T-helper 2 cell treated with Interferon-gamma antibody and Interleukin-4, amounts not matched to agents 5 μg/mL and 100 μg/mL, for 36 hours (primary cell): ENCODE measurements at regions not wholly inside any gene's neighbourhood (a gene's known extent, or its start where the extent isn't known, plus 50 kb on each side); places are given as distances from the start of the nearest gene placed in this dataset.
"Not testable (repeated sequence)": the region's sequence is repeated elsewhere in the genome, so short reads cannot be mapped to it uniquely, and the experiment has no call there.

Source experiments
- DNase-seq: peaks from one replicate; pipeline ENCODE4 v3.0.0; 2021; ENCODE audit warnings: low spot score
- H3K27ac Mint-ChIP-seq: one replicate; pipeline ENCODE4 v1.8.0; 2021; ENCODE audit warnings: mild to moderate bottlenecking, mixed read lengths
- H3K27me3 Mint-ChIP-seq: one replicate; pipeline ENCODE4 v1.8.0; 2021; ENCODE audit warnings: low read depth, mixed read lengths
- H3K36me3 Mint-ChIP-seq: one replicate; pipeline ENCODE4 v1.8.0; 2021; ENCODE audit warnings: low read depth, mixed read lengths
- H3K4me1 Mint-ChIP-seq: one replicate; pipeline ENCODE4 v1.8.0; 2021; ENCODE audit warnings: low read depth, mixed read lengths
- H3K4me3 Mint-ChIP-seq: one replicate; pipeline ENCODE4 v1.8.0; 2022; ENCODE audit warnings: mild to moderate bottlenecking, moderate library complexity, mixed read lengths
- H3K9me3 Mint-ChIP-seq: one replicate; pipeline ENCODE4 v1.8.0; 2021; ENCODE audit warnings: mixed read lengths

DNA sequence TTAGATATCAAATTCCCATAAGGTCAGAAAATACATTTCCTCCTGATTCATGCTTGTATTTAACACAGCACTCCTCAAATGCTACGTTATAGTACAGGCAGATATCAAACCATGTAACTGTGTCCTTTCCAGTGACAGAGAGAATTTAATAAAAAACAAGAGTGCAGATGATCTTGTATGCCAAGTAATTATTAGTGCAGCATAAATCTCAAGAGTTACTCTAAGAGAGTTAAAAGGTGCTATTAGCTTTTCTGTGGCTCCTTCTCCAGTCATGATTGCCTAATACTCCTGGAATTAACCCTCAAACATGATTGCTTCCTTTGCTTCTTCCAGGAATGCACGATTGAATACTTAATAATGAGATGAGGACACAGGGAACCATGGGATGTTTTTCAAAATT is 413.0 kb upstream of the DPH6 start:
- Mint-ChIP-seq H3K27ac (no peak overlapping the region), H3K4me3 (no peak overlapping the region), H3K9me3 (no peaks in the 10 kb centered on the region), H3K36me3 (no peaks in the 10 kb centered on the region), H3K27me3 (no peaks in the 10 kb centered on the region), H3K4me1 (no peaks in the 10 kb centered on the region)
- no peak for DNase-seq

GRCh38 chr15:35963326-35963725 is 417.4 kb upstream of the DPH6 start:
- no peak overlapping the region for H3K27ac Mint-ChIP-seq
- H3K4me1 Mint-ChIP-seq = no peaks in the 10 kb centered on the region
- DNase-seq = no peak
- no peaks in the 10 kb centered on the region for H3K36me3 Mint-ChIP-seq
- H3K9me3 Mint-ChIP-seq = no peaks in the 10 kb centered on the region
- no peak overlapping the region for H3K4me3 Mint-ChIP-seq
- no peaks in the 10 kb centered on the region for H3K27me3 Mint-ChIP-seq

- no peaks in the 10 kb centered on the region for H3K9me3 Mint-ChIP-seq
Observed at GRCh38 chr15:35966781-35967180, 420.8 kb upstream of the DPH6 start.

GRCh38 chr15:35967968-35968367 is 422.0 kb upstream of the DPH6 start:
- not testable (repeated sequence) for H3K4me1 Mint-ChIP-seq, H3K27ac Mint-ChIP-seq, H3K36me3 Mint-ChIP-seq, H3K4me3 Mint-ChIP-seq, DNase-seq, H3K27me3 Mint-ChIP-seq, H3K9me3 Mint-ChIP-seq

More at GRCh38 chr15:35966781-35967180, 420.8 kb upstream of the DPH6 start:
- H3K4me1 Mint-ChIP-seq = no peaks in the 10 kb centered on the region
- H3K4me3 Mint-ChIP-seq = no peak overlapping the region
- no peaks in the 10 kb centered on the region for H3K36me3 Mint-ChIP-seq
- H3K27ac Mint-ChIP-seq = no peak overlapping the region
- no peaks in the 10 kb centered on the region for H3K27me3 Mint-ChIP-seq
- no peak for DNase-seq

DNA sequence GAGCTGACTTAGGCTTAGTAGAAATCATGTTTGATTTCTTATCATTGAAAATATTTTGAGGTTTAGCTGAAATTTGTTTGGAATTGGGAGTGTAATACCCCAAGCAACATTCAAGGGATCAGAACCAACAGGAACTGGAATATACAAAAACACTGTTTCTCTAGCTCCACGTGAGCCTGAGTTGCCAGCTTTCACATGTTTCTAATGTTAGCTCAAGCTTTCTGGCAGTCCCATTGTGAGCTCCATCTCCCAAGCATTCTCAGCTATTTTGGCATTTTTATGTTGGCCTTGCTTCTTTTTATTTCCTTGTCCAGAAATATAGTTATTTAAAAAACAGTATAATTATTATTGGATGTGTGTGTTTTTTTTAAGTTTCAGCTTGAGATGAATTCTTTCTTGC is 427.1 kb upstream of the DPH6 start:
- H3K9me3 Mint-ChIP-seq = no peaks in the 10 kb centered on the region
- H3K27ac Mint-ChIP-seq = no peak overlapping the region
- H3K4me1 Mint-ChIP-seq = no peaks in the 10 kb centered on the region
- no peaks in the 10 kb centered on the region for H3K27me3 Mint-ChIP-seq
- H3K36me3 Mint-ChIP-seq = no peaks in the 10 kb centered on the region
- H3K4me3 Mint-ChIP-seq = no peak overlapping the region
- DNase-seq = no peak

DNA sequence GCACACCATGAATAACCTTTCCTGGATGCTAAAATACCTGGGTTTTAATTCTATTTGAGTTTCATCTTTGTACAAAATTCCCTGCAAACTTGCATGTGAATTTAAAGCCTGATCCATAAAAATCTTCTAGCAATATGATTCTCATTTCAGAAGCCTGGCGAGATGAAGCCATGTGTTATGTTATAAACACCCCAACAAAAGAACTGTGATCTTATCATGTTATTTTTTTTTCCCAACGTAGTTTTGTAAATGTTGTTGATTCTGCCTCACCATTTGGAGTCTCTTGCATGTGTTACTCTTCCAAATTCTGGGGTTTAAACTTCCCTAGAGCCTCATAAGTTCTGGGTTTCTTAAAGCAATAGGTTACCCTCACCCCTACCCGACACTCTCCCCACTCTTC is 428.1 kb upstream of the DPH6 start:
- Mint-ChIP-seq H3K4me1 (no peaks in the 10 kb centered on the region), H3K27me3 (no peaks in the 10 kb centered on the region), H3K4me3 (no peak overlapping the region), H3K9me3 (no peaks in the 10 kb centered on the region), H3K36me3 (no peaks in the 10 kb centered on the region), H3K27ac (no peak overlapping the region)
- no peak for DNase-seq

- no peak overlapping the region for H3K27ac Mint-ChIP-seq
- no peaks in the 10 kb centered on the region for H3K36me3 Mint-ChIP-seq
- H3K4me1 Mint-ChIP-seq = no peaks in the 10 kb centered on the region
- no peaks in the 10 kb centered on the region for H3K9me3 Mint-ChIP-seq
- no peak overlapping the region for H3K4me3 Mint-ChIP-seq
- no peaks in the 10 kb centered on the region for H3K27me3 Mint-ChIP-seq
- no peak for DNase-seq
Observed at GRCh38 chr15:35975941-35976340, 430.0 kb upstream of the DPH6 start.

DNA sequence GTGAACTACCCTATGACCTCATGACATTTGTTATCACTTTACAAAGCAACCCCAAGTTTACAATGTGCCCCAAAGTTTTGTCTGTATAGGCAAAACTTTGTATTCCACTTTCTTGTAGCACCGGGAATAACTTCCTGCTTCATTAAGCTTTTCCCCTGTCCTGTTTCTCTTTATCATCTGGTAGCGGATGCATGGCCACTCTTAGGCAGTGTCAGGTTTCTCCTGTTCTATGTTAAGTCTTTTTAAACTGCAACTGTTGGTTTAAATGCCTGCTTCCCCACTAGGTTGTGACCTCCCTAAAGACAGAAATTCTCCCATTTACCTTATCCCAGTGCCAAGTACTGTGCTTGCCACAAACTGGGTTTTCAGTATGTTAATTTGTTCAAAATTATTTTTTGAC is 433.6 kb upstream of the DPH6 start:
- no peak for DNase-seq
- Mint-ChIP-seq H3K4me1 (no peaks in the 10 kb centered on the region), H3K27ac (no peak overlapping the region), H3K27me3 (no peaks in the 10 kb centered on the region), H3K9me3 (no peaks in the 10 kb centered on the region), H3K4me3 (no peak overlapping the region), H3K36me3 (no peaks in the 10 kb centered on the region)

DNA sequence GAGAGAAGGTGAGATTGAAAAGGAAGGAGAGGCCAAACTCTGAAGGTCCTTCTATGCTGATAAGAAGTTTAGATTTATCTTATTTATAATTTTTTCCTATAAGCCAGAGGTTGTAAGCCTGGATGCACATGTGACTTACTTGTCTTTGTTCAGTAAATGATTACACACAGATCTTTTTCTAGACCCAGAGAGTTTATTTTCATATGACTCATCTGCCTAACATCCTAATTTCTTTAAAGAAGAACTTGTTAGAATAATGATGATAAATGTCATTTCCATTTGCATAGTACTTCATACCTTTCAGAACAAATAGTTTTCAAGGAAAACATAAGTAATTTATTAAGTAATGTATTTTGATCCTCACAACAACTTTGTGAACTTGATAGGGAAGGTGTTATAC is 434.8 kb upstream of the DPH6 start:
- Mint-ChIP-seq H3K36me3 (no peaks in the 10 kb centered on the region), H3K27ac (no peak overlapping the region), H3K9me3 (no peaks in the 10 kb centered on the region), H3K4me3 (no peak overlapping the region), H3K27me3 (no peaks in the 10 kb centered on the region), H3K4me1 (no peaks in the 10 kb centered on the region)
- DNase-seq = no peak

DNA sequence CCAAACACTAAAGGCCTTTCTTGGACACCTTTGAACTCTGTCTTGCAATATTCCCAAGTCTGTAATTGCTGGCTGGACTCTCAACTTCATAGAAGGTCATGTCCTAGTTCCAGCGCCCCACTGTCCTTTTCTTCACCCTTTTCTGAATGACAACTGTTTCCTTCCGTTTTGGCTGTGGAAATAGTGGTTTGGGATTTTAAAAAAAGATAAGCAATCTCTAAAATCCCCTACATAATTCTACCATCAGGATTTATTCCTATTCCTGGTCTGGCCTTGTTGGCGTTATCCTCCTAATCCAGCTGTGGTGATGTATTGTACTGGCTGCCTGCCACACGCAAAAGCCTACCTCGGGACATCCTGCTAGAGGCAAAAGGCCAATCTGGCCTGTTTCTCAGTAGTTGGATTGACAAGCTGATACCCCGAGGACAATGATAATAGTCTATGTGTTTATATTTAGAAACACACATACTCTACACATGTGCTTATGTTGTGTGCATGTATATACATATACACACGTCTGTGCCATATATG is 440.3 kb upstream of the DPH6 start:
- Mint-ChIP-seq H3K27ac (no peak overlapping the region), H3K36me3 (no peaks in the 10 kb centered on the region), H3K27me3 (no peaks in the 10 kb centered on the region), H3K9me3 (no peaks in the 10 kb centered on the region), H3K4me3 (no peak overlapping the region), H3K4me1 (no peaks in the 10 kb centered on the region)
- DNase-seq = no peak

DNA sequence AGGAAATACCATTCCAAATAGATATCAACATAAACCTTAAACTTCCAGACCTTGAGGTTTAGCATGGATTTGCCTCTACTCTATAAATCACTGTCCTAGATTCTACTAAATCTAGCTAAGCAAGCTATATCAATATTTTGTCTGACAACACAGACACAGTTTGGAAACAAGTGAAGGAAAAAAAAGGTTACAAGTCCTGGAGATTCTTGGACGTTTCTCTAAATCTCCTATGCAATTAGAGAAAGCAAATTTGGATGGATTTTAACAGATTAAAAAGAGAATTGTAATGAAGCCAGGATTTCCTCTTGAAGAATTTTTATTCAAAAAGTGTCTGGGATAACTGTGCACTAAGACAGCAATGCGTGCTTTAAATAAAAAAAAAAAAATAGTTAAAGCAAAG is 441.1 kb upstream of the DPH6 start:
- no peak for DNase-seq
- Mint-ChIP-seq H3K4me3 (no peak overlapping the region), H3K27me3 (no peaks in the 10 kb centered on the region), H3K4me1 (no peaks in the 10 kb centered on the region), H3K9me3 (no peaks in the 10 kb centered on the region), H3K36me3 (no peaks in the 10 kb centered on the region), H3K27ac (no peak overlapping the region)

DNA sequence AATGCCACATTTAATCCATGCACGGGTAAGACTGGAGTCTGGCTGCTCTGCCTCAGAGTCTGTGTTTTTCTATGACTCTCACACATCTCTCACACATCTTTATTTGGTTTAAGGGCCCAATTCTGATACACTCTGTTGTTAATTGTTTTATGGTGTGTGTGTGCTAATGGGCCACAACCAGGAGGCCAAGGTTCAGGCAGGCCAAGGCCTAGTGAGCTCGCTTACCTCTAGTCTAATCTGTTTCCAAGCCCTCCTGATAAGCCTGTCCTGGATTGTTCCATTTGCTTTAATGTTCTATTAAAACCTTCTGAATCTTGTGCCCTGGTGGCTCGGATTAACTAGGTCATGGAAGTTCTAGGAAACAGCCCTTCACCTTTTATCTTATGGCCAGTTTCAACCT is 445.4 kb upstream of the DPH6 start:
- Mint-ChIP-seq H3K27ac (no peak overlapping the region), H3K36me3 (no peaks in the 10 kb centered on the region), H3K4me3 (no peak overlapping the region), H3K9me3 (no peaks in the 10 kb centered on the region), H3K27me3 (no peaks in the 10 kb centered on the region), H3K4me1 (no peaks in the 10 kb centered on the region)
- no peak for DNase-seq

- H3K36me3 Mint-ChIP-seq = no peaks in the 10 kb centered on the region
- H3K27me3 Mint-ChIP-seq = no peaks in the 10 kb centered on the region
- no peak overlapping the region for H3K4me3 Mint-ChIP-seq
- H3K27ac Mint-ChIP-seq = no peak overlapping the region
- no peaks in the 10 kb centered on the region for H3K9me3 Mint-ChIP-seq
- DNase-seq = no peak
- H3K4me1 Mint-ChIP-seq = no peaks in the 10 kb centered on the region
Observed at GRCh38 chr15:35992791-35993190, 446.8 kb upstream of the DPH6 start.

- no peaks in the 10 kb centered on the region for H3K27me3 Mint-ChIP-seq
- no peaks in the 10 kb centered on the region for H3K9me3 Mint-ChIP-seq
- DNase-seq = no peak
- H3K4me1 Mint-ChIP-seq = no peaks in the 10 kb centered on the region
- no peak overlapping the region for H3K27ac Mint-ChIP-seq
- H3K36me3 Mint-ChIP-seq = no peaks in the 10 kb centered on the region
- H3K4me3 Mint-ChIP-seq = no peak overlapping the region
Observed at GRCh38 chr15:35993196-35993595, 447.2 kb upstream of the DPH6 start.

- Mint-ChIP-seq H3K27me3 (no peaks in the 10 kb centered on the region), H3K4me3 (no peak overlapping the region), H3K4me1 (no peaks in the 10 kb centered on the region), H3K9me3 (no peaks in the 10 kb centered on the region), H3K27ac (no peak overlapping the region), H3K36me3 (no peaks in the 10 kb centered on the region)
- DNase-seq = no peak
Observed at GRCh38 chr15:35994876-35995275, 448.9 kb upstream of the DPH6 start.
